HEK293T (cell line): ENCODE measurements at regions not wholly inside any gene's neighbourhood (a gene's known extent, or its start where the extent isn't known, plus 50 kb on each side); places are given as distances from the start of the nearest gene placed in this dataset.

ENCODE experiments used
- ARNT ChIP-seq: fragments of 450-650 bp; IDR thresholded peaks from 2 replicates; pipeline ENCODE4 v1.6.1; 2017; ENCODE audit warnings: mild to moderate bottlenecking
- SP1 ChIP-seq: fragments of 450-650 bp; IDR thresholded peaks from 2 replicates; pipeline ENCODE4 v1.6.1; 2017

DNA sequence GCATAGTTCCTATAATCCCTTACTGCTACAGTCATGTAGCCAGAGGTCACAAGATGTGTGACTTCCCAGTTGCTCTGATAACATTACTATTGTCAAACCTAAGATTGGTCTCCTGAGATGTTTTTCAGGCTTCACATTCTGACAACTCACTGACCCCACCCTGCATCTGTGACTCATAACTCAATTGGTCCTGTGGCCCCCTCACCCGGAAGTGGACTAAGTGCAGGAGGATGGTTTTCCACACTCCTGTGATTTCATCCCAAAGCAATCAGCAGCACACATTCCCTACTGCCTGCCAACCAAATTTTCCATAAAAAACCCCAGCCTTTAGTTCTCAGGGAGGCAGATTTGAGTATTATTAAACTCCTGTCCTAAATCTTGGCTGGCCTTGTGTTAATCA lies 564.9 kb upstream of the ZNF385D start:
- TF ChIP-seq ARNT (no peak), SP1 (no peak)
